ENCODE measurements at regions not wholly inside any gene's neighbourhood (a gene's known extent, or its start where the extent isn't known, plus 50 kb on each side); places are given as distances from the start of the nearest gene placed in this dataset.
"Not testable (repeated sequence)": the region's sequence is repeated elsewhere in the genome, so short reads cannot be mapped to it uniquely, and the experiment has no call there.

- TF ChIP-seq CTCF (IDR thresholded peaks at IDR 0.05; ENCODE audit: low read length); EZH2 (IDR thresholded peaks at IDR 0.05; ENCODE audit: borderline replicate concordance, low read length): not testable (repeated sequence)
Observed at GRCh38 chr16:72578061-72578460, 406.1 kb upstream of the PMFBP1 start.

Data from OCI-LY1 (cell line).